MM.1S (cell line): ENCODE measurements at regions not wholly inside any gene's neighbourhood (a gene's known extent, or its start where the extent isn't known, plus 50 kb on each side); places are given as distances from the start of the nearest gene placed in this dataset.

ENCODE experiments used
- DNase-seq: peaks from one replicate; pipeline ENCODE4 v3.0.0-alpha.2; 2015
- H2AFZ ChIP-seq: fragments of 300-600 bp; sonication (generic); 2 replicates; pipeline ENCODE4 v1.6.0; 2016; ENCODE audit warnings: antibody characterized with exemption, low read length
- H3F3A ChIP-seq: fragments of 300-600 bp; sonication (generic); 2 replicates; pipeline ENCODE4 v1.6.1; 2016; ENCODE audit warnings: mild to moderate bottlenecking, antibody characterized with exemption, low read length, moderate library complexity, mixed read lengths; ENCODE audit not compliant: insufficient read depth
- H3K27ac ChIP-seq: fragments of 300-600 bp; sonication (generic); 2 replicates; pipeline ENCODE4 v1.5.1; 2016; ENCODE audit warnings: mild to moderate bottlenecking, low read length
- H3K27me3 ChIP-seq: fragments of 300-600 bp; sonication (generic); replicated peaks from 2 replicates; pipeline ENCODE4 v1.6.0; 2016; ENCODE audit warnings: low read length; ENCODE audit not compliant: insufficient read depth
- H3K36me3 ChIP-seq: fragments of 300-600 bp; sonication (generic); replicated peaks from 2 replicates; pipeline ENCODE4 v1.6.1; 2016; ENCODE audit warnings: mild to moderate bottlenecking, low read length, mixed read lengths; ENCODE audit not compliant: insufficient read depth
- H3K4me1 ChIP-seq: fragments of 300-600 bp; sonication (generic); 2 replicates; pipeline ENCODE4 v1.6.1; 2016; ENCODE audit warnings: low read length, mixed read lengths
- H3K4me2 ChIP-seq: fragments of 300-600 bp; sonication (generic); 2 replicates; pipeline ENCODE4 v1.6.0; 2016; ENCODE audit warnings: low read depth, low read length
- H3K4me3 ChIP-seq: fragments of 300-600 bp; sonication (generic); 2 replicates; pipeline ENCODE4 v1.5.1; 2016; ENCODE audit warnings: low read length, mixed read lengths
- H3K79me2 ChIP-seq: fragments of 300-600 bp; sonication (generic); 2 replicates; pipeline ENCODE4 v1.6.1; 2016; ENCODE audit warnings: mixed run types, low read length, mixed read lengths
- H3K9ac ChIP-seq: fragments of 300-600 bp; sonication (generic); 2 replicates; pipeline ENCODE4 v1.6.1; 2016; ENCODE audit warnings: low read length, mixed read lengths
- H3K9me2 ChIP-seq: fragments of 300-600 bp; sonication (generic); replicated peaks from 2 replicates; pipeline ENCODE4 v1.6.1; 2016; ENCODE audit warnings: mild to moderate bottlenecking, low read length, mixed read lengths; ENCODE audit not compliant: insufficient read depth
- H3K9me3 ChIP-seq: fragments of 300-600 bp; sonication (generic); replicated peaks from 2 replicates; pipeline ENCODE4 v1.6.1; 2016; ENCODE audit warnings: mild to moderate bottlenecking, low read length, mixed read lengths; ENCODE audit not compliant: insufficient read depth
- H4K20me1 ChIP-seq: fragments of 300-600 bp; sonication (generic); 2 replicates; pipeline ENCODE4 v1.6.1; 2016; ENCODE audit warnings: mild to moderate bottlenecking, low read length, moderate library complexity, mixed read lengths; ENCODE audit not compliant: insufficient read depth
- EZH2 ChIP-seq: fragments of 300-600 bp; sonication (generic); optimal IDR thresholded peaks from 2 replicates; pipeline ENCODE3; 2017; ENCODE audit warnings: low read depth, mild to moderate bottlenecking, antibody characterized with exemption, low read length, mixed read lengths
- EZH2phosphoT487 ChIP-seq: fragments of 300-600 bp; sonication (generic); IDR thresholded peaks from 2 replicates; pipeline ENCODE4 v1.6.1; 2018; ENCODE audit warnings: antibody characterized with exemption, low read length
- TF ChIP-seq, protein P1 (sequence below): fragments of 300-600 bp; sonication (generic); IDR thresholded peaks from 2 replicates; pipeline ENCODE4 v1.5.1; 2016; ENCODE audit warnings: antibody characterized with exemption, low read length, mixed read lengths

DNA sequence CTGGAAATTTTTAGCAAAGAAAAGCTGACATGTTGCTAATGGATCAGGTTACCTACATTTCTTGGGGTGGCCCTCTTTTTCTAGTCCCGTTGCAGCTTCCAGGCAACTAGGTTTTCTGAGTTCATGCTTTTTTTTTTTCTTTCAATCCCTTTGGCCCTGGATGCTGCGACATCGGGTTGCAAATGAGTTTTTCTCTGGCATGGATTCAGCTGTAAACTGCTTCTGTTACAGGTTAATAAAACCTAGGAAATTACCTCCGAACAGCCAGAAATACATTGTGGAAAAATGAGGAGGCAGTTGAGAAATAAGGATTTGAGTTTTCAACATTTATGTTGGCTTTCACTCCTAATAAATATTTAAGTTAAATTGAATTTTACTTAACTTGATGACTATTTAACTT, 149.8 kb upstream of the MAF start:
- no peak overlapping the region for H3K4me3 ChIP-seq
- H3K27me3 ChIP-seq = no peaks in the 10 kb centered on the region
- no peaks in the 10 kb centered on the region for H3K9me2 ChIP-seq
- H3K9ac ChIP-seq = no peak overlapping the region
- H3K27ac ChIP-seq = no peak overlapping the region
- no peak overlapping the region for H2AFZ ChIP-seq
- H3K9me3 ChIP-seq = no peaks in the 10 kb centered on the region
- H3F3A ChIP-seq = no peaks in the 10 kb centered on the region
- no peaks in the 10 kb centered on the region for H3K79me2 ChIP-seq
- no peak overlapping the region for H3K4me2 ChIP-seq
- no peaks in the 10 kb centered on the region for H3K36me3 ChIP-seq
- H4K20me1 ChIP-seq = no peaks in the 10 kb centered on the region
- no peaks in the 10 kb centered on the region for H3K4me1 ChIP-seq
- DNase-seq = no peak
- TF ChIP-seq EZH2phosphoT487 = no peak
- TF ChIP-seq, protein P1, sequence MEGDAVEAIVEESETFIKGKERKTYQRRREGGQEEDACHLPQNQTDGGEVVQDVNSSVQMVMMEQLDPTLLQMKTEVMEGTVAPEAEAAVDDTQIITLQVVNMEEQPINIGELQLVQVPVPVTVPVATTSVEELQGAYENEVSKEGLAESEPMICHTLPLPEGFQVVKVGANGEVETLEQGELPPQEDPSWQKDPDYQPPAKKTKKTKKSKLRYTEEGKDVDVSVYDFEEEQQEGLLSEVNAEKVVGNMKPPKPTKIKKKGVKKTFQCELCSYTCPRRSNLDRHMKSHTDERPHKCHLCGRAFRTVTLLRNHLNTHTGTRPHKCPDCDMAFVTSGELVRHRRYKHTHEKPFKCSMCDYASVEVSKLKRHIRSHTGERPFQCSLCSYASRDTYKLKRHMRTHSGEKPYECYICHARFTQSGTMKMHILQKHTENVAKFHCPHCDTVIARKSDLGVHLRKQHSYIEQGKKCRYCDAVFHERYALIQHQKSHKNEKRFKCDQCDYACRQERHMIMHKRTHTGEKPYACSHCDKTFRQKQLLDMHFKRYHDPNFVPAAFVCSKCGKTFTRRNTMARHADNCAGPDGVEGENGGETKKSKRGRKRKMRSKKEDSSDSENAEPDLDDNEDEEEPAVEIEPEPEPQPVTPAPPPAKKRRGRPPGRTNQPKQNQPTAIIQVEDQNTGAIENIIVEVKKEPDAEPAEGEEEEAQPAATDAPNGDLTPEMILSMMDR = no peak
- TF ChIP-seq EZH2 = no peak

DNA sequence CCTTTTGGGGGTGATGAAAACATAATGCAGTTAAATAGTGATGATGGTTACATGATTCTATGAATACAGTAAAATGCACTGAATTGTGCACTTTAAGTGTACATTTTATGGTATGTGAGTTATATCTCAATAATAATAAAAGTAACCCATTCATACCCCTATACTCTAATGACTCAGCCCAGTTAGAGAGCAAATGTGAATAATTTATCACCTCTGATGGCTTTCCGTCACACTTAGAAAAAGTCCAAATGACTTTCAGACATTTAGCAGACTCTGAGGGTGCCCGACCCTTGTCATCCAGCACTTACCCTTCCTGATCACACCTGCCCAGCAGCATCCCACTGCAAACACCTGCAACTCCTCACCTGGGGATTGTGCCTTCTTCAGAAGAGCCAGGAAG, 148.1 kb upstream of the MAF start:
- no peaks in the 10 kb centered on the region for H3K79me2 ChIP-seq
- no peaks in the 10 kb centered on the region for H3K9me2 ChIP-seq
- no peak for DNase-seq
- no peaks in the 10 kb centered on the region for H3K36me3 ChIP-seq
- no peak overlapping the region for H3K4me3 ChIP-seq
- H3K27me3 ChIP-seq = no peaks in the 10 kb centered on the region
- no peaks in the 10 kb centered on the region for H3F3A ChIP-seq
- TF ChIP-seq EZH2phosphoT487 (no peak), EZH2 (no peak)
- TF ChIP-seq, protein P1 = no peak
- no peak overlapping the region for H2AFZ ChIP-seq
- H3K9ac ChIP-seq = no peak overlapping the region
- no peak overlapping the region for H3K4me2 ChIP-seq
- no peak overlapping the region for H3K27ac ChIP-seq
- H3K4me1 ChIP-seq = no peaks in the 10 kb centered on the region
- H3K9me3 ChIP-seq = no peaks in the 10 kb centered on the region
- no peaks in the 10 kb centered on the region for H4K20me1 ChIP-seq

DNA sequence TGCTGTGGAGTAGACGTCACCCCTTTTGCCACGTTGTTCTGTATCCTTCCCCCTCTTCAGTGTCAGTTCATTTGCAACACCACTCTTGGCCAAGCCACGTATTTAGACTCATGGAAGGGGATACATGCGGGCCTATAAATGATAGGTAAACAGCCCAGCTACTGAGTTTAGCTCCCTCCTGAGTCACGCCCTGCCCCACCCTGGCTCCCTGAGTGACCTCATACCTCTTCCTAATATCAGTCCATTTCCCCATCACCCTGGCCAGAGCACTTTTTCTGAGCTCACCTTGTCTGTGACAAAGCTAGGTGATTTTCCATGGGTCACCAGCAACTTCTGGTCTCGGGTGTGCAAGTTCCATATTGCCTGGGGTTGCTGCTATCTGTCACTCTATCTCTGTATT, 147.2 kb upstream of the MAF start:
- Histone ChIP-seq H3K27me3 (no peaks in the 10 kb centered on the region), H3K4me1 (no peaks in the 10 kb centered on the region), H3K36me3 (no peaks in the 10 kb centered on the region), H2AFZ (no peak overlapping the region), H3K9me2 (no peaks in the 10 kb centered on the region), H3K4me2 (no peak overlapping the region), H3K79me2 (no peaks in the 10 kb centered on the region), H3K4me3 (no peak overlapping the region), H3K9ac (no peak overlapping the region), H4K20me1 (no peaks in the 10 kb centered on the region), H3K27ac (no peak overlapping the region), H3K9me3 (no peaks in the 10 kb centered on the region), H3F3A (no peaks in the 10 kb centered on the region)
- no peak for TF ChIP-seq EZH2phosphoT487
- TF ChIP-seq EZH2 = no peak
- TF ChIP-seq, protein P1 = no peak
- no peak for DNase-seq

DNA sequence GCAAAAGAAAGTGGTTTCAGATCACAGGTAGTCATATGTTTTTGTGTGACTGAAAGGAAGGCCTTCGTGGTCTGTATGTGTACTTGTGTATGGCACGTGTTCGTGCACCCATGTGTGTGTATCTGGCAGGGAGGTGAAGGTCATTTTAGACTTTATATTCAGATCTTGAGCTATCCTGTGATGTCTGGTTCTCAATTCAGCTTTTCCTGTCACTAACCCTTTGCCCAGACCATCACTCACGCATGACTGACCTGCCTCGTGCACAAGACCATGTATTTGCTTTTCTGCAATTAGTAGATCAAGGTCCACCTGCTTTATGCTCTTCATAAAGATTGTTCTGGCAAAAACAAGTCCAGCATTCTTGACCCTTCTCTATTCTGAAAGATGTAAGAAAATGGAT, 139.7 kb upstream of the MAF start:
- TF ChIP-seq, protein P1 = no peak
- no peak for TF ChIP-seq EZH2
- no peaks in the 10 kb centered on the region for H3K9me3 ChIP-seq
- no peaks in the 10 kb centered on the region for H3K4me1 ChIP-seq
- H3K36me3 ChIP-seq = no peaks in the 10 kb centered on the region
- H4K20me1 ChIP-seq = no peaks in the 10 kb centered on the region
- H2AFZ ChIP-seq = no peak overlapping the region
- DNase-seq = no peak
- H3K79me2 ChIP-seq = no peaks in the 10 kb centered on the region
- no peaks in the 10 kb centered on the region for H3K9me2 ChIP-seq
- no peak overlapping the region for H3K27ac ChIP-seq
- no peak overlapping the region for H3K4me3 ChIP-seq
- no peak overlapping the region for H3K4me2 ChIP-seq
- H3K27me3 ChIP-seq = no peaks in the 10 kb centered on the region
- no peaks in the 10 kb centered on the region for H3F3A ChIP-seq
- H3K9ac ChIP-seq = no peak overlapping the region
